ENCODE measurements at regions not wholly inside any gene's neighbourhood (a gene's known extent, or its start where the extent isn't known, plus 50 kb on each side); places are given as distances from the start of the nearest gene placed in this dataset.

- no peaks in the 10 kb centered on the region for H3K36me3 Mint-ChIP-seq (ENCODE audit: low read depth)
- no peaks in the 10 kb centered on the region for H3K4me1 Mint-ChIP-seq (ENCODE audit: low read depth)
- no peak overlapping the region for H3K27ac Mint-ChIP-seq
- no peak overlapping the region for H3K4me3 Mint-ChIP-seq
- intact Hi-C loops (cut with micrococcal nuclease): no loop called here
- H3K27me3 Mint-ChIP-seq: peaks cover 14% of the 10 kb centered on the region
- peaks cover 10% of the 10 kb centered on the region for H3K9me3 Mint-ChIP-seq
Observed at GRCh38 chr20:58109918-58110635, 118.4 kb downstream of the ANKRD60 start.

GRCh38 chr20:58109126-58109880 is 119.2 kb downstream of the ANKRD60 start:
- H3K9me3 Mint-ChIP-seq: peaks cover 10% of the 10 kb centered on the region
- no peaks in the 10 kb centered on the region for H3K36me3 Mint-ChIP-seq (ENCODE audit: low read depth)
- no peaks in the 10 kb centered on the region for H3K4me1 Mint-ChIP-seq (ENCODE audit: low read depth)
- H3K27me3 Mint-ChIP-seq: peaks cover 12% of the 10 kb centered on the region
- no peak overlapping the region for H3K27ac Mint-ChIP-seq
- no peak overlapping the region for H3K4me3 Mint-ChIP-seq
- intact Hi-C loops (cut with micrococcal nuclease): no loop called here

GRCh38 chr20:58107533-58107932 is 120.9 kb downstream of the ANKRD60 start:
- H3K9me3 Mint-ChIP-seq: peaks cover 10% of the 10 kb centered on the region
- intact Hi-C loops (cut with micrococcal nuclease): no loop called here
- peaks cover 9% of the 10 kb centered on the region for H3K27me3 Mint-ChIP-seq

GRCh38 chr20:58106143-58106750 is 122.2 kb downstream of the ANKRD60 start:
- Mint-ChIP-seq H3K4me3 (no peak overlapping the region), H3K27me3 (peaks cover 9% of the 10 kb centered on the region), H3K27ac (no peak overlapping the region), H3K36me3 (ENCODE audit: low read depth) (no peaks in the 10 kb centered on the region), H3K9me3 (peaks cover 10% of the 10 kb centered on the region), H3K4me1 (ENCODE audit: low read depth) (no peaks in the 10 kb centered on the region)
- intact Hi-C loops (cut with micrococcal nuclease): no loop called here

More at GRCh38 chr20:58107533-58107932, 120.9 kb downstream of the ANKRD60 start:
- no peak overlapping the region for H3K4me3 Mint-ChIP-seq
- H3K27ac Mint-ChIP-seq: no peak overlapping the region
- H3K4me1 Mint-ChIP-seq (ENCODE audit: low read depth): no peaks in the 10 kb centered on the region
- no peaks in the 10 kb centered on the region for H3K36me3 Mint-ChIP-seq (ENCODE audit: low read depth)

GRCh38 chr20:58103961-58104360 is 124.5 kb downstream of the ANKRD60 start:
- H3K9me3 Mint-ChIP-seq: no peaks in the 10 kb centered on the region
- no peaks in the 10 kb centered on the region for H3K4me1 Mint-ChIP-seq (ENCODE audit: low read depth)
- intact Hi-C loops (cut with micrococcal nuclease): no loop called here
- no peak overlapping the region for H3K27ac Mint-ChIP-seq
- H3K4me3 Mint-ChIP-seq: no peak overlapping the region
- no peaks in the 10 kb centered on the region for H3K36me3 Mint-ChIP-seq (ENCODE audit: low read depth)
- H3K27me3 Mint-ChIP-seq: peaks cover 9% of the 10 kb centered on the region

GRCh38 chr20:58103517-58103904 is 124.9 kb downstream of the ANKRD60 start:
- Mint-ChIP-seq H3K36me3 (ENCODE audit: low read depth) (no peaks in the 10 kb centered on the region), H3K27ac (no peak overlapping the region), H3K4me3 (no peak overlapping the region), H3K9me3 (no peaks in the 10 kb centered on the region), H3K4me1 (ENCODE audit: low read depth) (no peaks in the 10 kb centered on the region), H3K27me3 (peaks cover 9% of the 10 kb centered on the region)
- intact Hi-C loops (cut with micrococcal nuclease): no loop called here

- H3K9me3 Mint-ChIP-seq: no peaks in the 10 kb centered on the region
- no peaks in the 10 kb centered on the region for H3K4me1 Mint-ChIP-seq (ENCODE audit: low read depth)
- peaks cover 9% of the 10 kb centered on the region for H3K27me3 Mint-ChIP-seq
- no peak overlapping the region for H3K4me3 Mint-ChIP-seq
- intact Hi-C loops (cut with micrococcal nuclease): no loop called here
- no peaks in the 10 kb centered on the region for H3K36me3 Mint-ChIP-seq (ENCODE audit: low read depth)
- no peak overlapping the region for H3K27ac Mint-ChIP-seq
Observed at GRCh38 chr20:58102744-58103516, 125.5 kb downstream of the ANKRD60 start.

- intact Hi-C loops (cut with micrococcal nuclease): no loop called here
- H3K27ac Mint-ChIP-seq: no peak overlapping the region
- no peak overlapping the region for H3K4me3 Mint-ChIP-seq
- no peaks in the 10 kb centered on the region for H3K36me3 Mint-ChIP-seq (ENCODE audit: low read depth)
- H3K9me3 Mint-ChIP-seq: no peaks in the 10 kb centered on the region
- H3K4me1 Mint-ChIP-seq (ENCODE audit: low read depth): no peaks in the 10 kb centered on the region
- peaks cover 7% of the 10 kb centered on the region for H3K27me3 Mint-ChIP-seq
Observed at GRCh38 chr20:58102261-58102660, 126.2 kb downstream of the ANKRD60 start.

GRCh38 chr20:58100731-58101356 is 127.6 kb downstream of the ANKRD60 start:
- no peaks in the 10 kb centered on the region for H3K36me3 Mint-ChIP-seq (ENCODE audit: low read depth)
- H3K27me3 Mint-ChIP-seq: peaks cover 9% of the 10 kb centered on the region
- no peaks in the 10 kb centered on the region for H3K9me3 Mint-ChIP-seq
- no peaks in the 10 kb centered on the region for H3K4me1 Mint-ChIP-seq (ENCODE audit: low read depth)
- no peak overlapping the region for H3K4me3 Mint-ChIP-seq
- H3K27ac Mint-ChIP-seq: no peak overlapping the region
- intact Hi-C loops (cut with micrococcal nuclease): no loop called here

GRCh38 chr20:58099956-58100730 is 128.3 kb downstream of the ANKRD60 start:
- peaks cover 4% of the 10 kb centered on the region for H3K27me3 Mint-ChIP-seq
- intact Hi-C loops (cut with micrococcal nuclease): no loop called here
- no peak overlapping the region for H3K4me3 Mint-ChIP-seq
- H3K36me3 Mint-ChIP-seq (ENCODE audit: low read depth): no peaks in the 10 kb centered on the region
- no peak overlapping the region for H3K27ac Mint-ChIP-seq
- H3K4me1 Mint-ChIP-seq (ENCODE audit: low read depth): no peaks in the 10 kb centered on the region
- no peaks in the 10 kb centered on the region for H3K9me3 Mint-ChIP-seq

GRCh38 chr20:58099291-58099935 is 129.0 kb downstream of the ANKRD60 start:
- no peak overlapping the region for H3K4me3 Mint-ChIP-seq
- H3K27me3 Mint-ChIP-seq: peaks cover 4% of the 10 kb centered on the region
- no peak overlapping the region for H3K27ac Mint-ChIP-seq
- no peaks in the 10 kb centered on the region for H3K9me3 Mint-ChIP-seq
- no peaks in the 10 kb centered on the region for H3K4me1 Mint-ChIP-seq (ENCODE audit: low read depth)
- intact Hi-C loops (cut with micrococcal nuclease): no loop called here
- H3K36me3 Mint-ChIP-seq (ENCODE audit: low read depth): no peaks in the 10 kb centered on the region

- Mint-ChIP-seq H3K27ac (no peak overlapping the region), H3K27me3 (peaks cover 4% of the 10 kb centered on the region), H3K9me3 (no peaks in the 10 kb centered on the region), H3K4me3 (no peak overlapping the region), H3K36me3 (ENCODE audit: low read depth) (no peaks in the 10 kb centered on the region), H3K4me1 (ENCODE audit: low read depth) (no peaks in the 10 kb centered on the region)
- intact Hi-C loops (cut with micrococcal nuclease): no loop called here
Observed at GRCh38 chr20:58098571-58098970, 129.9 kb downstream of the ANKRD60 start.

Data from dendritic cell treated with granulocyte-macrophage colony-stimulating factor and Interleukin-4, amounts not matched to agents 40 ng/mL and 50 ng/mL, for 4 days (primary cell).